ENCODE measurements at regions not wholly inside any gene's neighbourhood (a gene's known extent, or its start where the extent isn't known, plus 50 kb on each side); places are given as distances from the start of the nearest gene placed in this dataset.

DNA sequence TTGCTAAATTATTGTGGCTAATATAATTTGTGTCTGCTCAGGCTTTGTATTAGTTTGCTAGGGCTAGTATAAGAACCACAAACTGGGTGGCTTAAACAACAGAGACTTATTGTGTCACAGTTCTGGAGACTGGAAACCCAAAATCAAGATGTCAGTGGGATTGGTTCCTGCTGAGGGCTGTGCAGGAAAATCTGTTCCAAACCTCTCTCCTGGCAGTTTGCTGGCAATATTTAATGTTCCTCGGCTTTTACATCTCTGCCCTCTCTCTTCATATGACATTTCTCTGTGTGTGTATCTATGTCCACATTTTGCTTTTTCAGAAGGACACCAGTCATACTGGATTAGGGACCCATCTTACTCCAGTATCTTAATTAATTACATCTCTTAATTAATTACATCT is 498.8 kb upstream of the CD180 start:
- DNase-seq (ENCODE audit: low read depth in 2 of 2), result no peak

DNA sequence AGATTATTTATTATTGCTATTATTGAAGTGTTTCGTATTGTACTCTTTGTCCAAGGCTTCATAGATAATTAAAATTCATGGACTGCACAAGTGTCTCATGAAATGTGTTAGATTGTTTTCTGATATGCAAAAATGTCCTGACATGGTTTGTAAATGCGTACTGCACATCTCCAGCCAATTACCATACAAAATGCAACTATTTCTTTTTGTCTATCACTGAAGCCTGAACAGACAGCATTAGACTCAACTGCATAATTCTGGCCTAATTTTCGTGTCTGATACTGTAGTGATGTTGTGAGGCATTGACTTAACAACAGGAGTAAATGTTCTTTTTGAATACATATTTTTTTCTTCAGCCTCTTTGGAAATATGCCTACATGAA is 498.2 kb upstream of the CD180 start:
- DNase-seq (ENCODE audit: low read depth in 2 of 2), result no peak

DNA sequence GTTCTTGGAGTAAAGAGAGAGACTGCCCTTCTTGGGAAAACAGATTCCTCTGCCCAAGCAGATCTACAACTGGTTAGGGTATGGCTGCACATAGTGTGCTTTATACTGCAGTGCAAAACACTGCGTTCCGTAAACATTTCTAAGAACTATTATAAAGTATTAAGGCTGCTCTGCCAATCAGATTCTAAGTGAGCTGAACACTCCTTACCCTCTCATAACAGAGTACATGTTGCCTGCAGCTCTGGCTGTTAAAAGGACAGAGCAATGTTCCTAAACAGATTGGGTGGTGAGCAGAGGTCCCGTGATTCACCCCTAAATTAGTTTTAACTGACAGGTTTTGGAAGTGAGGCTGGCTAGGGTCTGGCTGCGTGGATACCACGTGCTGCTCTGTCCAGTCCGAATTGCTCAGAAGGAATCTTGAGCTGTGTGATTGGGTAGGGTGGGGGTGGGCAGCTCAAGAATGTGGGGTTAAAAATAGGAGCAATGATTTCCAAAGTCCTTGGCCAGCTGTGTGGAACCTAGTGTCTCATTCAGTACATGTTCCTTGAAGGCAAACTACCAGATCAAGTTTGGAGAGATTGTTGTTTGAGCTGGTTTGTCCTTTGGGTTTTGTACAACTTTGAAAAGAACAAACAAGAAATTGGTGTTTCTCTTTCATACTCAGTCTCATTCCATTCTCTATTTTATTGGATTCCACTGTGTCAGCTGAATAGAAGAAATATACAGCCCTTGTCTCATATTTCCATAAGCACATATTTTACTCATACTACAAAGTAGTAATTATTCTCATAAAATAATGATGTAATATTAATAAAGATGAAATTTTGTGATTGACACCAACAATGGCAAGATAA is 497.6 kb upstream of the CD180 start:
- no peak for DNase-seq (ENCODE audit: low read depth in 2 of 2)

DNA sequence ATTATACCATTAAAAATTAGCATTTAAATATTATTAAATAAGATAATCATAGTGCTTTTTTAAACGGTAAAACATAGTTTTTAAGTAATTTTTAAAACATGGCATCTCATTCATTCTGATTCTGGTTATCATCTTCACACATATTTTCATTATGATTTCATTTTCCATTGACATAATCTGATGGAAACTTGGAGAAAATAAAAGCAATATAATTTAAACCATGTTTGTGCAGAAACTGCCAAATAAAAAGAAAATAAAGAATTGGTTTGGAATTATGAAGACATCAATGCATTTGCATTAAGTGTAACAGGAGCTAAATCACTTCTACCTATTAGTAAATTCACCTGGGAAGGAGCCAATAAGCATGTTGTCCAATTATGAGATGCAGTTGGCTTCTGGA is 490.1 kb upstream of the CD180 start:
- no peak for DNase-seq (ENCODE audit: low read depth in 2 of 2)

DNA sequence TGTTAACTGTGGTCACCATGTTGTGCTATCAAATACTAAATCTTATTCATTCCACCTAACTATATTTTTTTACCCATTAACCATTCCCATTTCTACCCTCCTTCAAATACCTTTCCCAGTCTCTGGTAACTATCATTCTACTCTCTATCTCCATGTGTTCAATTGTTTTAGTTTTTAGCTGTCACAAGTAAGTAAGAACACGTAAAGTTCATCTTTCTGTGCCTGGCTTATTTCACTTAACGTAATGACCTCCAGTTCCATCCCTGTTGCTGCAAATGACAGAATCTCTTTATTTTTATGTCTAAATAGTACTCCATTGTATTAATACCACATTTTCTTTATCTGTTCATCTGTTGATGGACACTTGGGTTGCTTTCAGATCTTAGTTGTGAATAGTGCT is 485.1 kb upstream of the CD180 start:
- no peak for DNase-seq (ENCODE audit: low read depth in 2 of 2)

DNA sequence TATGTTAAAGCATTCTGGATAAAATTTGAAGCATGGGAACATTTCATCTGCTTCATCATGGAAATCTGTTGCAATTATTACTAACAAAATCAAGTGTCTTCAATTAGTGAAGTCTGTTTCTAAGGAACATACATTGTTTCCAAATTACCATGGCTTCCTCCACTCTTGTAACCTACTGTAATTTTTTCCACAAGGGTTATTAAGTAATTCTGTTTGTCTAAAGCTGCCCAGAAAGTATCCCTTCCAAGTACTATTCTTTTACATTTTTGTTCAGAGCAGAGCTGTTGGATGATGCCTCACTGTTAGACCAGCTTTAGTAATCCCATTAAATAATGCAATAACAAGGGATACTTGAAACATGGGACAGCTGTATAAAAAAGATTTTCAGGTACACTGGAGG is 483.5 kb upstream of the CD180 start:
- DNase-seq (ENCODE audit: low read depth in 2 of 2), result no peak

DNA sequence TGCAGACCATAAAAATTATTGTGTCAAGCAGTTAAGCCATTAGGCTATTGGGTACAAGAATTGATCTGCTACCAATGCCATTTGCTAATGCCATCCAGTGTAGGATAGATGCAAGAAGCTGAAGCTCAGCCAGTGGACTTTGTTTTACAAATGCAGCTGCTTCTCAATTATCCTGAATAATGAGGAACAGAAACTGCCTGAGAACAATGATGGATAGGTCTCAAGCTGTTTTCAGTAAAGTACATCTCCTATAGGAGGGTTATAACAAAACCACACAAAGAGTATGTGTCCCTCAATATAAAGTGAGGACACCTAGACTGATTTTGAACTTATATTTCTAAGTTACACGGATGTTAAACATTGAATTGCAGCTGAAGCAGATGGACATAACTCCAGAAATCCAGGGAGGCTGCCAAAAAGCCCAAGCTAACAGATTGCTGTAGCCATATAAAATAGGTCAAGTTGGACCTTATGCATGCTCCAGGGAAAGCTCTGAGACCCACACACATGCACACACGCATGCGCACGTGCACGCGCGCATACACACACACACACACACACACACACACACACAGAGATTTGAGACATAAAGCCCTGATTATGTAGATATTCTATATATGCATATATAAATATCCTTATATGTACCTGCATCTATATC is 482.7 kb upstream of the CD180 start:
- no peak for DNase-seq (ENCODE audit: low read depth in 2 of 2)

DNA sequence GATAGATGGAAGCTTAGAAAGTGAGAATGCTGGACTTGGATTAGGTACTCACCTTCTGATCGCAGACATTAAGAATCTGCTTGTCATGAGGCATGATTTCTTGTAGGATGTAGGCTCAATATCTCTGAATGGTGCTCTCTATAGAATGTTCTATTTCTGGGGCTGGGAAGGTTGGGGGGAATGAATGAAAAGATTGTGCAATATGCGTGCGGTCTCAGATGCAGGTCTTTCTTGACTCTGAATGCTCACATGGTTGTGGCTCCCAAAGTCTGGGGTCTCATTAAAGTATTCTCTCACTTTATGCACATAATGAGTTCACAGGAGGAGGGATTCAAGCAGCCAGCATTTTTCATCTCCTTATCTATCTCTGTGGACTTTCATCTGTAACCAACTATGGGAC is 482.0 kb upstream of the CD180 start:
- DNase-seq (ENCODE audit: low read depth in 2 of 2), result no peak

DNA sequence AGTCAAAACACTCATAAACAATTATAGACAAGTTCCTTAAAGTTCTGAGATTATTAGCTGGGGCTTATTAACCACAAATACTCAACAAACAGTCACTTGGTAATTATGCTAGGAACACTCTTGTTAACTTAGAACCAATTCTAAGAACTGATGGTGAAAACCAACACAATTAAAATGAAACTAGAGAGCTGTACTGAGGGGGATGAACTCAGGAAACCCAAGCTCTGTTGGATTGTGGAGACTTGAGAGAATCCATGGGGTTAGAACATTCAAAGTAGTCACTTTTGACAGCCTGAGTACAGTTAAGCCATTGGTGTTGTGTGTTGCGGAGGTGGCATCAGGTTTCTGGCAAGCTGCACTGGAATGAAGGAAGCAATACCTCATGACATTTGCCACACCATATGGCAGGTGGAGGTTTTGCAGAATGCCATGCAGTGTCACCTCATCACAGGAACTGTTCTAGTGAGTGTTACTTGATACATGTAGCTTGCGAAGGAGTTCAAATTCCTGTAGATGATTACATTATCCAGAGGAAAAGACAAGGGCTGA is 480.9 kb upstream of the CD180 start:
- no peak for DNase-seq (ENCODE audit: low read depth in 2 of 2)

DNA sequence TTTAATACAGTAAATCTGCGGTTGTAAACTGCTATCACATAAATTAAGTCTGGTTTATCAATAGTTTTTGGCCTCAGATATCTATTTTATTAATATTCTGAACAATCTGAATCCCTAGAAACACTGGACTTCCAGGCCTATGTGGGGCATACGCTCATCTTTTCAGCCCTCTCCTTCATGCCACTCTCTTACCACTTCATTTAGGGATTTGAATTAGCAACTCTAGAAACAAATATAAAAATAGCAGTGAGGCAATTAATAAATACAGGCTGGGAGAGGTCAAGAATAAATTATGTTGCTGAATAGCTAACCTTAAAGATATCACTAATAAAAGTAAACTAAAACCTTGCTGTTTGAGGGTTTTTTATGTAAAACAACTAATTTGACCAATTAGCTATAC is 480.3 kb upstream of the CD180 start:
- DNase-seq (ENCODE audit: low read depth in 2 of 2), result no peak

DNA sequence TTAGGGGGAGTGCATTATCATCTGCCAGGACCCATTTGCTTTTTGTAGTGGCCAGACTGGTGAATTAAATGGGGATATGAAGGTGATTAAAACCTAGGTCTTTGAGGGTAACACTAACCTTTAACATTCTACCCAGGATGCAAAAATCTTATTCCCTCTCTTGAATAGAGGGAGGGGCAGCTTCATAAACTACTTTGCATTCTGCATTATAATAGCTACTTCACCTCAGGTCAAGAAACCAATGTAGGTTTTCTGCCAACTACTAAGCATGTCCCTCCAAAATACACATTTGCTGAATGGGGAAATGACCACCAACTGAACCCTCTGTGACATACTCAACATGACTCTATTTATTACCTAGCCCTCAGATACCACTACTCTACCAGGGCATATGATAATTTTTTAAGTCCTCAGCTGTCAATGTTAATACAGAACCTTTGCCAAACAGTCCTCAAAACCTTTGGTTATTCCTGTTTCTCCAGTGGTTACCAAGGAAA is 477.6 kb upstream of the CD180 start:
- DNase-seq (ENCODE audit: low read depth in 2 of 2), result no peak

DNA sequence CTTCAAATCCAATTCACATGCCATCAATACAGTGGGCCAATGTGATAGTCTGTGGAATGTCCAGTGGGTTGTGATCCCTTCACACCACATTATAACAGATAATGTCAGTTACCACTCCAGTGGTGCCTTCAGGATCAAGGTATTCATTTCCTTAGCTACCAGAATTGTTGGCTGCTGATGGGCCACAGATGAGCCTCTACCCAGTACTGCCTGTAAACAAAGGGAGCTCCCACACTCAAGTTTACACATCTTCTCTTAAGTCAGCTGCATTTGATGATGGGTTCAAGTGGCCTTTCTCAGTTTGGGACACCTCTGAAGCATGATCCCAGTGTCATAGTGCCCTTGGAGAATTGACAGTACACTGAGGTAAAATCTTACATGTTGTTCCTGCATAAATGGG is 477.0 kb upstream of the CD180 start:
- no peak for DNase-seq (ENCODE audit: low read depth in 2 of 2)

DNA sequence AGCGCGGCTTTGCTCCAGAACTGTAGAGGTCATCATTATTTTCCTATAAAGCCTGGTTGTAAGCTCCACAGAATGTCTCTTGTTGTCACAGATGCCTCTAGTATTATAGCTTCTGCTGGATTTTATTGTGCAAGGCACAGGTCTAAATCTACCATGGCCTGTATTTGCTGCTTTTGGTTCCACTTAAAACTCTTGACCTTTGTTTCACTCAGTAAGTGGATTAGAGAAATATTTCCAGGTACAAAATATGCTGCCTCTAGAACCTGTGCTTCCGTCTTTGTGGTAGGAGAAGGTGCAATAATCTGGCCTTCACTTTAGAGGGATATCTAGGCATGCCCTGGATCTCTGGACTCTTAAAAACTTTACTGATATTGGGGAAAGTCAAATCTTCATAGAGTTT is 476.6 kb upstream of the CD180 start:
- no peak for DNase-seq (ENCODE audit: low read depth in 2 of 2)

DNA sequence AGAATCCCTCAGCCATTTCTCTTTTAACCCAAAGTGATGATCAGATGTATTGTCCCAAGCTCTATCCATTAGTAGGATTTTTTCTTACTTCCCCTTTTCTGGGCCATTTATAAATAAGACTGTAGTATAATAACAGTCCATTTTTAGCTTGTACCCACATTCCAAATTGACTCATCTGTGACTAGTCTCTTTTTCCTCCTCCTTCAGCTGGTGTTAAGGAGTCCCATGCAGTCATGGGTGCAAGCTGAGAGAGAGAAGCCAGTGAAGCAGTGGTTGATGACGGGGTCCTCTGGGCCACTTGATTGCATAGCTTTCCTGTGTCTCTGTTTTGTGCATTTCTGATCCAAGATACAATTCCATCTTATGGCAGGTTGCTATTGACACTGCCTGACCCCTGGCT is 476.0 kb upstream of the CD180 start:
- no peak for DNase-seq (ENCODE audit: low read depth in 2 of 2)

DNA sequence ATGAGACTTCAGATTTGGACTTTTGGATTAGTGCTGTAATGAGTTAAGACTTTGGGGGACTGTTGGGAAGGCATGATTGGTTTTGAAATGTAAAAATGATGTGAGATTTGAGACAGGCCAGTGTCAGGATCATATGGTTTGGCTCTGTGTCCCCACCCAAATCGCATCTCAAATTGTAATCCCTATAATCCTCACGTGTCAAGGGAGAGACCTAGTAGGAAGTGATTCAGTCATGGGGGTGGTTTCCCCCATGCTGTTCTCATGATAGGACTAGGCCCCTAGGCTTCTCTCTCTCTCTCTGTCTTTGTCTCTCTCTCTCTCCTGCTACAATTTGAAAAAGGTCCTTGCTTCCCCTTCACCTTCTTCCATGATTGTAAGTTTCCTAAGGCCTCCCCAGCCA is 473.3 kb upstream of the CD180 start:
- no peak for DNase-seq (ENCODE audit: low read depth in 2 of 2)

DNA sequence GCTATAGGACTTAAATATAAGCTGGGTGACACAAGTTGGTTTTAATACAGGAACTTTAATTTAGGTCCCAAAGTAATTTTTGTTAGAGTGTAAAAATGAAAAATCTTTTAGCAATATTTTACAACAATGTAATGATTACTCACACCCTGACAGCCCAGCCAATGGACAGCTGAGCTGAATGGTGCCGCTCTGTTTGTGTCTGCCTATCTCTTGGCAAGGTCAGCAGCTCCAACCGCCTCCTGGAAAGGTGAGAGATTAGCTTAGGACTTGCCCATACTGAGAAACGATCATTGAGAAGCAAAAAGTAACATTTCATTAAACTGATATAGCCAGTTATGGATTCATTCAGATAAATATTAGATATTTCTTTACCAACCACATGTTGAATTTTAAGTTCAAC is 463.6 kb upstream of the CD180 start:
- no peak for DNase-seq (ENCODE audit: low read depth in 2 of 2)

DNA sequence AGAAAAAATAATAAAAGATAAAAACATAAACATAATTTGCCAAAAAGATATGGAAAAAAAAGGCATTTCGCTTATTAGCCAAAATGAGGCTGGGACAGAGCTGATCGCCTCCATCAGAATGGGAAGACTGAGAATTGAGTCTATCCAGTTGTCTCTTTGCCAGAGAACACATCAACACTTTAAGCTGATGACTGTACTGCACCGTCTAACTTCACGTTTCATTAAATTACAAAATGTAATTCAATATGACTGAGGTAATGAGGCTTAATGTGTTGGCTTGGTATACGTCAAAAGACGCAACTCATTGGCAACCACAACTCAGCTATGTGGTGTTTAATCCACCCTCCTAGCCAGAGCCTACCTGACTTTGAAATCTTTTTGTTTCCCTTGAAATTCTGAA is 462.7 kb upstream of the CD180 start:
- DNase-seq (ENCODE audit: low read depth in 2 of 2), result no peak

DNA sequence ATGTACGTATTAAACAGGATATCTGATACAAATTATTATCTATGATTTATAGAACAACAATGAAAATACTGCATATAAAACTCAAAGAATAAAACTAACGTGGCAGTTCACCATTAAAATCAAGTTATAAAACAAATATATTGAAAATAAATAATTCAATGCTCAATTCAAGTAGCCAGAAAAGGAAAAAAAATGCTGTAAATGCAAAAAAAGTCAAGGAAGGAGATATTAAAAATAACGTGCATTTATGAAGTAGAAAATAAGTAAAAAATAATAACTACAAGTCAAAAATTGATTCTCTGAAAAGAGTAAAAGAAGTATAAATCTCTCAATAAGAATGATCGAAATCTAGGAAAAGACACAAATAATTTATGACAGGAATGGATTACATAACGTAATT is 460.5 kb upstream of the CD180 start:
- no peak for DNase-seq (ENCODE audit: low read depth in 2 of 2)

DNA sequence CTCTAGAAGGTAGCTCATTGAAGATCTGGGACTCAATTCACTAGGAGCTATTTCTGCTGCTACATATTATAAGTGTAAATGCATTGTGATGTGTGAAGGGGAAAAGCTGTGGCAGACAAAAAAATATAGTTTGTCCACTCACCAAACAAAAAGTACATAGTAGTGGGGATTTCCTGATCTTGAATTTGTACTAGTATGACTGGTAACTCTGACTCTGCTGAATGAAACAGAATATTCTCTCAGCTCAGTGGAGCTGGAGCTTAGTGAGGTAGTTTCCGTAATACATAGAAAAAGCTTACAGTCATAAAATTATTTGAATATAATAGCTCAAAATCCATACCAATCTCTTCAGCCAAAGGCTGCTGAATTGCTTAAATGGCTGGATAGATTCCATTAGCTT is 455.6 kb upstream of the CD180 start:
- no peak for DNase-seq (ENCODE audit: low read depth in 2 of 2)

DNA sequence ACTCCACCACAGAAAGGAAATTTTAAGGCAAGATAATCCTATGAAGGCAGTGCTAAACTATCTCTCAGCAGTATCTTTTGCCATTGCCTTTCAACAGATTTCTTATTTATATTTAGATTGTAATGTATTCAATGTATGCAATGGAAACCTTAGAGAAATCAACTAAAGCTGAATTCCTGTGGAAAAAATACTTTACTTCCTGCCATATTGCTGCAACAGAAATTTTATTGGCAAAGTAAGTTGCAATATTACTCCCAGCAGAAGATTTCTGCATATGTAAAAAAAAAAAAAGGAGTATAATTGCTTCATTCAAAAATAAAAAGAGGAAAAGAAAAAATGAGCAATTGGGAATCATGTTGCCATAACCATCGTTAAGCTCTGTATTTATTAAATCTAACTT is 454.6 kb upstream of the CD180 start:
- no peak for DNase-seq (ENCODE audit: low read depth in 2 of 2)

DNA sequence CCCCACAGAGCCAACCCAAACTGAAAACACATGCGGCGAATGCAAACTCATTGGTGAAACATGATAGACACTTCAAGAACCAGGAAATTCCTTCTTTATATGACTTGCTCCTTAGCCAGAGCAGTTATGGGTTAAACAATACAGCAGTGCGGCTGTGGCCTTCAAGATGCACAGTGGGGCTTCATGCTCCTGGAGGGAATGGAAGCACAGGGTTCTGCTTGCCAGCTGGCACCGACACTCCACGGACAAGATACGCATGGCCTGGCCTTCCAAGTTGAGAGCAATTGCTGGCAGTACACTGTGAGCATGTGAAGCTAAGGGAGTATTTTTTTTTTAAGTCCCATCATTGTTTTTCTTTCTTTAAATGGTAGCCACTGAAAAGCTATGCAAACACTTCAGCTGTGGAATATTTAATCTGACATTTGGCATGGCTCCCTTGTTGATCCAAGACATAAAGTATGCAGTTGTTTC is 451.6 kb upstream of the CD180 start:
- DNase-seq (ENCODE audit: low read depth in 2 of 2), result no peak

DNA sequence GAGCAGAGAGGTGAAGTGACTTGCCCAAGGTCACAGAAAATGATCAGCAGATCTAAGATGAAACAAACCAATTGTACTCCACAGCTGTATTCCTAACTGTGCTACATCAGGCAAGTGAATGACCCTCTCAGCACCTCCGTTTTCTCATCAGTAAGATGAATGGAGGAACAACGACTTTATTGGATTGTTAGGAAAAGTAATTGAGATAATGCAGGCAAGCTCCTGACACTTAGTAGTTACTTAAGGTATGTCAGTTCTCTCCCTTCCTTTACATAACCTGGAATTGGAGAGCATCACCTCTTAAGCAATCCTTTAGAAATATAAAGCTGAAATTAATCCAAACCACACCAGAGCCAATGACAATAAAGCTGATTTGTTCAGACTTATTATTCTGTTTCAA is 451.2 kb upstream of the CD180 start:
- DNase-seq (ENCODE audit: low read depth in 2 of 2), result no peak

Data from stimulated activated CD8-positive, alpha-beta memory T cell treated with anti-CD3 and anti-CD28 coated beads, Interleukin-2, amount 100 ng/mL, for 48 hours (primary cell).